MM.1S (cell line): ENCODE measurements at regions not wholly inside any gene's neighbourhood (a gene's known extent, or its start where the extent isn't known, plus 50 kb on each side); places are given as distances from the start of the nearest gene placed in this dataset.

ENCODE experiments used
- EZH2 ChIP-seq: fragments of 300-600 bp; sonication (generic); optimal IDR thresholded peaks from 2 replicates; pipeline ENCODE3; 2017; ENCODE audit warnings: low read depth, mild to moderate bottlenecking, antibody characterized with exemption, low read length, mixed read lengths
- TF ChIP-seq, protein P1 (sequence below): fragments of 300-600 bp; sonication (generic); IDR thresholded peaks from 2 replicates; pipeline ENCODE4 v1.5.1; 2016; ENCODE audit warnings: antibody characterized with exemption, low read length, mixed read lengths

GRCh38 chr2:140178234-140178633 lies 1398.0 kb upstream of the NXPH2 start:
- TF ChIP-seq, protein P1, sequence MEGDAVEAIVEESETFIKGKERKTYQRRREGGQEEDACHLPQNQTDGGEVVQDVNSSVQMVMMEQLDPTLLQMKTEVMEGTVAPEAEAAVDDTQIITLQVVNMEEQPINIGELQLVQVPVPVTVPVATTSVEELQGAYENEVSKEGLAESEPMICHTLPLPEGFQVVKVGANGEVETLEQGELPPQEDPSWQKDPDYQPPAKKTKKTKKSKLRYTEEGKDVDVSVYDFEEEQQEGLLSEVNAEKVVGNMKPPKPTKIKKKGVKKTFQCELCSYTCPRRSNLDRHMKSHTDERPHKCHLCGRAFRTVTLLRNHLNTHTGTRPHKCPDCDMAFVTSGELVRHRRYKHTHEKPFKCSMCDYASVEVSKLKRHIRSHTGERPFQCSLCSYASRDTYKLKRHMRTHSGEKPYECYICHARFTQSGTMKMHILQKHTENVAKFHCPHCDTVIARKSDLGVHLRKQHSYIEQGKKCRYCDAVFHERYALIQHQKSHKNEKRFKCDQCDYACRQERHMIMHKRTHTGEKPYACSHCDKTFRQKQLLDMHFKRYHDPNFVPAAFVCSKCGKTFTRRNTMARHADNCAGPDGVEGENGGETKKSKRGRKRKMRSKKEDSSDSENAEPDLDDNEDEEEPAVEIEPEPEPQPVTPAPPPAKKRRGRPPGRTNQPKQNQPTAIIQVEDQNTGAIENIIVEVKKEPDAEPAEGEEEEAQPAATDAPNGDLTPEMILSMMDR: no peak
- TF ChIP-seq EZH2: no peak
